ENCODE measurements at regions not wholly inside any gene's neighbourhood (a gene's known extent, or its start where the extent isn't known, plus 50 kb on each side); places are given as distances from the start of the nearest gene placed in this dataset.
"Not testable (repeated sequence)": the region's sequence is repeated elsewhere in the genome, so short reads cannot be mapped to it uniquely, and the experiment has no call there.

DNA sequence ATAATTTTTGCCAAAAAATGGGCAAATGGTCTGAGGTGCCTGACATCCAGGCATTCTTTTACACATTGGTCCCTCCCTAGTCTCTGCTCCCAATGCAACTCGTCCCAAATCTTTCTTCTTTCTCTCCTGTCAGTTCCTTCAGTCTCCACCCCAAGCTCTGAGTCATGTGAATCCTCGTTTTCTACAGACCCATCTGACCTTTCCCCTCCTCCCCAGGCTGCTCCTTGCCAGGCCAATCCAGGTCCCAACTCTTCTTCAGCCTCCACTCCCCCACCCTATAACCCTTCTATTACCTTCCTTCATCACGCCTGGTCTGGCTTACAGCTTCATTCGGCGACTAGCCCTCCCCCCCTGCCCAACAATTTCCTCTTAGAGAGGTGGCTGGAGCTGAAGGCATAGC lies 55.3 kb downstream of the BBS10 start:
- WGBS, 2 donors: 78 to 81% methylated on average over 5 of the region's 5 CpGs
- intact Hi-C loops (cut with DNase I); ATAC-seq: not testable (repeated sequence)

DNA sequence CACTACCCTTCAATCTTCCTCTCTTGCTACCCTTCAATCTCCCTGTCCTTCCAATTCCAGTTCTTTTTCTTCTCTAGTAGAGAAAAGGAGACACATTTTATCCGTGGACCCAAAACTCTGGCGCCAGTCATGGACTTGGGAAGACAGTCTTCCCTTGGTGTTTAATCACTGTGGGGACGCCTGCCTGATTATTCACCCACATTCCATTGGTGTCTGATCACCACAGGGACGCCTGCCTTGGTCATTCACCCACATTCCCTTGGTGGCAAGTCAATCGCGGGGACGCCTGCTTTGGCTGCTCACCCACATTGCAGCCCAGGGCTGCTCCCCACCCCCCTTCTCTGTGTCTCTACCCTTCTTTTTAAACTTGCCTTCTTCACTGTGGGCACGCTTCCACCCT lies 55.9 kb downstream of the BBS10 start:
- H3K36me3 ChIP-seq; intact Hi-C loops (cut with DNase I); H3K9me3 ChIP-seq; H3K27me3 ChIP-seq; H3K4me3 ChIP-seq; H3K27ac ChIP-seq; ATAC-seq; H3K4me1 ChIP-seq; DNase-seq: not testable (repeated sequence)
- 84 to 91% methylated on average over 8 of the region's 8 CpGs for WGBS, 2 donors

More for the DNA sequence above, 55.3 kb downstream of the BBS10 start:
- H3K36me3 ChIP-seq, H3K4me3 ChIP-seq, H3K27ac ChIP-seq, DNase-seq, H3K9me3 ChIP-seq, H3K4me1 ChIP-seq, H3K27me3 ChIP-seq: not testable (repeated sequence)

DNA sequence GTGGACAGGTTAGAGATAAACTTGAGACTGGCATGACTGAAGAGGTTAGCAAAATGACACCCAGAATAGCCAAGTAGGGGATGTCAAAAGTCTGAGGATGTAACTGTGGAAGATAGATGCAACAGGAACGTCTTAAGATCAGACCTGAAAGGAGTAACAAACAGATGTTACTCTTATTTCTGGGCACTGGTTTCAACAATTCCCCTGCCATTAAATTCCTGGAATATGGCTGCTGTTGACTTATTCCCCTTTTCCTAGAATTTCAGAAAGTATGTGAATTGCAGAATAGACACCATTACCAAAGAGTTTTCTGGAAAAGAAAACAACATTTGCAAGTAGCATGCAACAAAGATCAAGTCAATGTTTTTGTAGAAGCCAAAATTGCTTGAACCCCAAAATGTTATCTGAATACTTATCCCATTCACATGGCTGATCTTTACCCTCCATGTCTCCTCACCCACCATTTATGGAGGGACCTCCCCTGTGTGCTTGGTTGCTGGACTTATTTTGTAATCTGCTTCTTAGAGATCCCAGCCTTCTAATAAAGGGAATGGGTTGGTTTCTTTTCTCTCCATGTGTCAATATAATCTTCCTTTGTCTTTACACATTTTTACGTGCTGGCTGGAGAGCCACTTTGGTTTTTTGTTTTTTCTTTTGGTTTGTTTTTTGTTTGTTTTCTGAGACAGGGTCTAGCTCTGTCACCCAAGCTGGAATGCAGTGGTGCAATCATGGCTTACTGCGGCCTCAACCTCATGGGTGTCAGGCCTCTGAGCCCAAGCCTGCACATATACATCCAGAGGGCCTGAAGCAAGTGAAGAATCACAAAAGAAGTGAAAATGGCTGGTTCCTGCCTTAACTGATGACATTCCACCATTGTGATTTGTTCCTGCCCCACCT lies 57.0 kb downstream of the BBS10 start:
- DNase-seq (no peak), ATAC-seq (peak in 1 of 8 donors; percentile 33)
- Histone ChIP-seq H3K27me3 (no peaks in the 10 kb centered on the region), H3K27ac (no peak overlapping the region), H3K4me3 (no peak overlapping the region), H3K4me1 (no peaks in the 10 kb centered on the region), H3K9me3 (no peaks in the 10 kb centered on the region), H3K36me3 (no peaks in the 10 kb centered on the region)
- TF ChIP-seq, protein P1, sequence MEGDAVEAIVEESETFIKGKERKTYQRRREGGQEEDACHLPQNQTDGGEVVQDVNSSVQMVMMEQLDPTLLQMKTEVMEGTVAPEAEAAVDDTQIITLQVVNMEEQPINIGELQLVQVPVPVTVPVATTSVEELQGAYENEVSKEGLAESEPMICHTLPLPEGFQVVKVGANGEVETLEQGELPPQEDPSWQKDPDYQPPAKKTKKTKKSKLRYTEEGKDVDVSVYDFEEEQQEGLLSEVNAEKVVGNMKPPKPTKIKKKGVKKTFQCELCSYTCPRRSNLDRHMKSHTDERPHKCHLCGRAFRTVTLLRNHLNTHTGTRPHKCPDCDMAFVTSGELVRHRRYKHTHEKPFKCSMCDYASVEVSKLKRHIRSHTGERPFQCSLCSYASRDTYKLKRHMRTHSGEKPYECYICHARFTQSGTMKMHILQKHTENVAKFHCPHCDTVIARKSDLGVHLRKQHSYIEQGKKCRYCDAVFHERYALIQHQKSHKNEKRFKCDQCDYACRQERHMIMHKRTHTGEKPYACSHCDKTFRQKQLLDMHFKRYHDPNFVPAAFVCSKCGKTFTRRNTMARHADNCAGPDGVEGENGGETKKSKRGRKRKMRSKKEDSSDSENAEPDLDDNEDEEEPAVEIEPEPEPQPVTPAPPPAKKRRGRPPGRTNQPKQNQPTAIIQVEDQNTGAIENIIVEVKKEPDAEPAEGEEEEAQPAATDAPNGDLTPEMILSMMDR (IDR thresholded peaks at IDR 0.05): no peak
- intact Hi-C loops (cut with DNase I): no loop called here
- 72 to 76% methylated on average over 3 of the region's 3 CpGs for WGBS, 2 donors

DNA sequence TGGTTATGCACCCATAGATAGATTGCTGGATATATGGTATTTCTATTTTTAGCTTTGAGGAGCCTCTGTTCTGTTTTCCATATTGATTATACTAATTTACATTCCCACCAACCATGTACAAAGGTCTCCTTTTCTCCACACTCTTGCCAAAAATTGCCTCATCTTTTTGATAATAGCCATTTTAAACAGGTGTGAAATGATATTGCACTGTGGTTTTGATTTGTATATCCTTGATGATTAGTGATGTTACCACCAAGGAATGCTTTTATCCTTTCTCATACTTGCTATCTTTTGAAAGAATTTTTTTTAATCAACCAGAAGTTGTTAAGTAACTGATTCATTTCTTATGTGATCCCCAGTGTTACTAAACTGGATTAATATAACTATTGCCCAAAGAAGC lies 60.0 kb downstream of the BBS10 start:
- DNase-seq (no peak), ATAC-seq (no peak)
- TF ChIP-seq, protein P1 (IDR thresholded peaks at IDR 0.05): no peak

DNA sequence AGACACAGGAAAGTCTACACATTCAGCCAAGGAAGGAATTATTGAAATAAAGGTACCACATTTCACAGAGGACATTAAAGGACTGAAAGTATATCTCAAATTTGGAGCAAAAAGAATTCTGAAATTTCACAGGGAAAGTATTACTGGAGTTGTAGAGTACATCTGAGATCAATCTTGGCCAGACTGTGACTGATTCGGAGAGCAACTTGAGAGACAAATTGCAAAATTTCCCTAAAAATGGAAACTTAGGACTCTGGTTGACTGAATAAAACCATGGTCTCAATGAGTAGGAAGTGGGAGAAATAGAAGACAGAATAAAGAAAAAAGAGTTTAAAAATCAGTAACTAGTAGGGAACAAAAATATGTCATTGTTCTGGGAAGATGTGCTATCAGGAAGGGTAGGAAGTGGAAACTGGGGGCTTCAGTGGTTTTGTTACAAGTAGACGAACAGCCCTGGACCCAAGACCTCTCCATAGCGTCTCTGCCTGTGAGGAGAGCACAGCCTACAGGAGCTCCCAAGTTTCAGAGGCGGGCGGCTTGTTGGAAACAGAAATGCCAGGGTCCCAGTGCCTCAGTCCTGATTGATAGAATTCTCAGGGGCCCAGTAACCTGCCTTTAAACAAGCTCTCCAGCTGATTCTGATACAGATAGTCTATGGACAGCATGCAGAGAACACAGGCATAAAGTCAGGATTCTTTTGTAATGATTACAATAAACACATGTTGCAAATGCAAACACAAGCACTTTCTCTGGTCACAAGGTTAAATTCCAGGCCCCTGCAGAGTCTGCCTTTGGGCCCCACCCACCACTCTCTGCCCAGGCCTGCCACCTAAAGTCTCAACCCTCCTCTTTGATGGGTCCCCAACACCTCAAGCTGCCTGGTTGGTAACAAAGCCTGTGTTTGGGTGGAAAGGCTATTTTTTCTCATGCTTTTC lies 63.1 kb downstream of the BBS10 start:
- WGBS, 2 donors: 79 to 87% methylated on average over 5 of the region's 5 CpGs
- H3K36me3 ChIP-seq: no peaks in the 10 kb centered on the region
- ATAC-seq (no peak), DNase-seq (no peak)
- H3K4me1 ChIP-seq: no peaks in the 10 kb centered on the region
- H3K27ac ChIP-seq: no peak overlapping the region
- no peaks in the 10 kb centered on the region for H3K9me3 ChIP-seq
- TF ChIP-seq, protein P1 (IDR thresholded peaks at IDR 0.05): no peak
- no peaks in the 10 kb centered on the region for H3K27me3 ChIP-seq
- H3K4me3 ChIP-seq: no peak overlapping the region
- intact Hi-C loops (cut with DNase I): no loop called here

More for the DNA sequence above, 60.0 kb downstream of the BBS10 start:
- Histone ChIP-seq H3K4me1 (no peaks in the 10 kb centered on the region), H3K36me3 (no peaks in the 10 kb centered on the region), H3K27me3 (no peaks in the 10 kb centered on the region), H3K4me3 (no peak overlapping the region), H3K9me3 (no peaks in the 10 kb centered on the region), H3K27ac (no peak overlapping the region)
- intact Hi-C loops (cut with DNase I): no loop called here
